GM08714 (cell line): ENCODE measurements at regions not wholly inside any gene's neighbourhood (a gene's known extent, or its start where the extent isn't known, plus 50 kb on each side); places are given as distances from the start of the nearest gene placed in this dataset.
"Not testable (repeated sequence)": the region's sequence is repeated elsewhere in the genome, so short reads cannot be mapped to it uniquely, and the experiment has no call there.

Experiments
- H3K4me3 ChIP-seq: fragments of 200-500 bp; sonication (Bioruptor generic); 2 replicates; pipeline ENCODE4 v1.5.1; 2014; ENCODE audit warnings: mild to moderate bottlenecking, low read length, inconsistent platforms
- ZNF274 ChIP-seq: IDR thresholded peaks from 2 replicates; pipeline ENCODE4 v1.6.1; 2012; ENCODE audit warnings: mild to moderate bottlenecking, low read depth, low read length

DNA sequence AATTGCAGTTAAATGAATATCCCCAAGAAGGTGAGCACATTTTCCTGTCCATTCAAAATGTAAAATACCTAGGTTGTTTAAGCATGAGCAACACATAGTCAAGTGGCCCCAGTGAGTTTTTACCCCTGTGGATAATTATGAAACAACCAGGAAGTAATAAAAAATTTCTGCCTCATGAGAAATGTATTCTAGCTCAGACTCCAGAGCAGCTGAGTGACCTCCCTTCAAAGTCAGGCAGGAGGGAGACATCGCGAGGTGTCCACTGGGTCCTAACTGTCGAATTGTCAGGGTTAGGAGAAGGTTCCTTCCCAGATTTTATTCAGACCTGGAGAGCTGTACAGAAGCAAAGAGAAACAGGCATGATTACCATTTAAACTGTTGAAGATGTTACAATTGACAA, 416.6 kb upstream of the SMIM21 start:
- no peak for TF ChIP-seq ZNF274
- H3K4me3 ChIP-seq, result no peak overlapping the region

DNA sequence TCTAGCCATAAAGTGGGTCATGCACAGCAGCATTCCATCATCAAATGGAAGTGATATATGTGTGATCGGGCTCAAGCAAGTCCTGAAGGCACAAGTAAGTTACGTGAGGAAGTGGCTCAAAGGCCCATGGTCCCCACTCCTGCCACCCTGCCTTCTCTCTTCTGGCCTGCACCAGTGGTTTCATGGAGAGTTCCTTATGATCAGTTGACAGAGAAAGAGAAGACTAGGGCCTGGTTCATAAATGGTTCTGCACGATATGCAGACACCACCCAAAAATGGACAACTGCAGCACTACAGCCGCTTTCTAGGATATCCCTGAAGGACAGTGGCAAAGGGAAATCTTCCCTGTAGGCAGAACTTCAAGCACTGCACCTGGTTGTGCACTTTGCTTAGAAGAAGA, 412.6 kb upstream of the SMIM21 start:
- H3K4me3 ChIP-seq, result no peak overlapping the region
- TF ChIP-seq ZNF274, result no peak

DNA sequence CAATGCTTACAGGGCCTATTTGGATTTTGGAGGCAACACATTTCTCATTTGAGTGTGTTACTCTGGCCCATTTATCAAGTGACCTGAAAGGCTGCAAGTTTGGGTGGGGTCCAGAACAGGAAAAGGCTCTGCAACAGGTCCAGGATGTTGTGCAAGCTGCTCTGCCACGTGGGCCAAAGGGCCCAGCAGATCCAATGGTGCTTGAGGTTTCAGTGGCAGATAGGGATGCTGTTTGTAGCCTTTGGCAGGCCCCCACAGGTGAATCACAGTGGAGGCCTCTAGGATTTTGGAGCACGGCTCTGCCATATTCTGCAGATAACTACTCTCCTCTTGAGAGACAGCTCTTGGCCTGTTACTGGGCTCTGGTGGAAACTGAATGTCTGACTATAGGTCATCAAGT, 412.2 kb upstream of the SMIM21 start:
- H3K4me3 ChIP-seq, result not testable (repeated sequence)

DNA sequence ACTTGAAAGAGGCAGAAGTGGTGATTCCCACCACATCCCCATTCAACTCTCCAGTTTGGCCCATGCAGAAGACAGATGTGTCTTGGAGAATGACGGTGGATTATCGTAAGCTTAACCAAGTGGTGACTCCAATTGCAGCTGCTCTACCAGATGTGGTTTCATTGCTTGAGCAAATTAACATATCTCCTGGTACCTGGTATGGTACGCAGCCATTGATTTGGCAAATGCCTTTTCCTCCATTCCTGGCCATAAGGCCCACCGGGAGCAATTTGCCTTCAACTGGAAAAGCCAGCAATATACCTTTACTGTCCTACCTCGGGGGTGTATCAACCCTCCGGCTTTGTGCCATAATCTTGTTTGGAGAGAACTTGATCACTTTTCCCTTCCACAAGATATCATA, 411.5 kb upstream of the SMIM21 start:
- TF ChIP-seq ZNF274, result no peak
- H3K4me3 ChIP-seq, result no peak overlapping the region

DNA sequence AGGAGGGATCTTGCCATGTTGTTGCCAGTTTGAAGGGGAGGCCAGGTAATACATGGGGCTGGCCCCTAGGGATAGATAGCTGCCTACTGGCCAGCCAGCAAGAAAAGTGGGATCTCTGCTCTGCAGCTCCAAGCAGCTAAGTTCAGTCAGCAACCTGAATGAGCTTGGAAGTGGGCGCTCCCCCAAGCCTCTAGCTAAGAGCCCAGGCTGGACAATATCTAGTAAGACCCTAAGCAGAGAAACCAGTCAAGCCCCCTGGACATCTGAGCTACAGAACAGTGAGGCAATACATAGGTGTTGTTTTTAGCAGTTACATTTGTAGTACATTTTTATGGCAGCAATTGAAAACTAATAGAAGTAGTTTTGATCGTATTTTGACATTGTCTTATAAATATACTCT, 409.8 kb upstream of the SMIM21 start:
- H3K4me3 ChIP-seq, result no peak overlapping the region
- no peak for TF ChIP-seq ZNF274

DNA sequence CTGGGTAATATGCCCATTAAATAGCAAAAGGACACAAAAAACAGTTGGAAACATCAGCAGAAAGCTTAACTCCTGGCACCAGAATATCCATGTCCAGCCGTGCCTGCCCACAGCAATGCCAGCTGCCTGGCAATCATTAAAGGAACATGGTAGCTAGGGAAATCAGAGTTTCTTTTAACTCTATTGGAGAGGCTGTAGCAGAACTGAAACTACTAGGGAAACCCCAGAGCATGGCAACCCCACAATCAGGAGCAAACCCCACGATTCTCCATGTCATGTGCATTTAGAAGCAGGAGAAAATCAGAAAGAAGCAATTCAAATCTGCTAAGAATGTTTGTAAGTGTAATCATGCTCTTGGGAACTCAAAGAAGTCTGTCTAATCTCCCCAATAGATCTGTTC, 409.0 kb upstream of the SMIM21 start:
- no peak overlapping the region for H3K4me3 ChIP-seq
- TF ChIP-seq ZNF274, result no peak

DNA sequence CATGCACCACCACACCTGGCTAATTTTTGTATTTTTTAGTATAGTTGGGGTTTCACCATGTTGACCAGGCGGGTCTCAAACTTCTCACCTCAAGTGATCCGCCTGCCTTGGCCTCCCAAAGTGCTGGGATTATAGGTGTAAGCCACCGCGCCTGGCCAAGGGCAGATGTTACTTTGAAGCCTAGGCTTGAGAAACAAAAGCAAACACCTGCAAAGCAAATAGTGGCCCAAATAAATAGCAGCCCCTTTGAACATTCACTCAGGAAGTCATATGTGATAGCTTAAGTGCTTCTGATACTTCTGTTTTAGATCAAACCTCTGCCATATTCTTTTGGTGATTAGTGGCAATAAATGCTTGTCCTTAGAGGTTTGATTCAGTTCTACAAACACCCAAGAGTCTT, 404.5 kb upstream of the SMIM21 start:
- no peak overlapping the region for H3K4me3 ChIP-seq
- TF ChIP-seq ZNF274, result no peak

DNA sequence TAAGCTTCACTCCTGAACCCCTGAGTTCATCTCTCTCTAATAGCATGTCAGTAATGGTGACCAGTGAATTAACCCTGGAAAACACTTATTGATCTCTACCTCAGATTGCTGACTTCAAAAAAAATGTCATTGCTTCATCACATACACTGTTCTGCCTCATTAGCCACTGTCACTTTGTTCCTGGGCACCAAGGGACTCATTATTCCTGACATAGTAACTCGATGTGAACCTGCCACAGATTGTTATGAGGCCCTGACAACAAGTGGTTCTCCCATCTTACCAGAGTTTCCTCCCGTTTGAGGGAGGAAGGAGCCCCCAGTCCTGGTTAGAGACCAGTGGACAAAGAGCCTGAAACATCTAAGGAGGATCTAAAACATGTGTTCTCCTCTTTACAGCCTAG, 403.3 kb upstream of the SMIM21 start:
- no peak overlapping the region for H3K4me3 ChIP-seq
- no peak for TF ChIP-seq ZNF274

DNA sequence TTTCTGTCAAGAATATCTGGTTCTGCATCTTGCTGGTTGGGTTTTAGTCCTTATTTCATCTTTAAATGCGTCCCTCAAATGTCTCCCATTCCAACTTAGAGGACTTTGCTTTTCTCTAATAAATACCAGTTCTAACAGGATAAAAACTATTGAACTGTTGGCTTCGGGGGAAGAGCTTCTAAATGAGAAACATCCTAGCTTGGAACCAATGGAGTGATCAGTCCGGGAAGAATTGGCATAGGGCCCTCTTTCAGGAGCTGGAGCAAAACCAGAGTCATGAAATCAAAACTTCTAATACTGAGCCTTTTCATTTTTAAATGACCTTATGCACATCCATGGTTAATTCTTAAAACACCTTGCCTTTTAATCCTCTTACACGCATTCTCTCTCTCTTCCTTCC, 401.6 kb upstream of the SMIM21 start:
- no peak for TF ChIP-seq ZNF274
- no peak overlapping the region for H3K4me3 ChIP-seq

DNA sequence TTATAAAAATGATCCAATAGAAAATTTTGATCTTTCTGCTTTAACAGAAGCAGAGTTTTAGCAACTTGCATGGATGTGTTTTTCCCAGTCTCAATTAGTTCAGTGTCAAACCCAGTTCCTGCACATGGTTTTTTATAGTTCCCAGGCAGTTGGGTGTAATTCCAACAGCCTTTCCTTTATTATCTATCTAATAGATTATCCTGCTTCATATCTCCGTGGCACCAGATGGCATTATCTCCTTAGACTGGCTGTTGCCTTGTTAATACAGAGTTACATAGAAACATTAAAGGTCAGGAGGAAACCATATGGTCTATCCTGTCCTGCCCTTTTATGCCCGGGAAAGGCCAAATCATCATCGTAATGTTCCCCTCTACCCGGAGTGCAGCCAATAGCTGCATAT, 400.9 kb upstream of the SMIM21 start:
- TF ChIP-seq ZNF274, result no peak

DNA sequence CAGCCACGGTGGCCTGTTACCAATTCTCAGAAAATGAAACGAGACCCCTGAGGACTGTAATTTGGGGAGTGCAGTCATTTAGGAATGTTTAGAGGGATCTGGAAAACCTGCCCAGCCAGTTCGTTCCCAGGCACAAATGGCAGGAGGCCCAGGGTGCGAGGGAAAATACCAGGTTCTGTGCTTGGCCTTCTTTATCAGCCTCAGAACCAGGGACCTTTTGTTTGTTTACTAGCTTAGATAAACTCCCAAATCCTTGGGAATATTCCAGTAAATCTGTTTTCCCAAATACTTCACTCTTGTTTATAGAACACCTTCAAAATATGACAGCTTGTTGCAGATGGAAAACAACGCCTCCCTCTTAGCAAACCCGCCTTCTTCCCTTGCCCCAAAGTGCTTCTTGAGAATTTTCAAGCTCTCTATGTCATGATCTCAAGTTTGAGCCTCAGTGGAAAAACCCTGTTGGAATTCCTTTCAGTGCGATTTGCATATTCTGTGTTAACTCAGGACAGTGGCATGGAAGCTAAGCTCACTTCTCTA, 400.3 kb upstream of the SMIM21 start:
- TF ChIP-seq ZNF274, result no peak
- H3K4me3 ChIP-seq, result no peak overlapping the region

More for the DNA sequence above, 400.9 kb upstream of the SMIM21 start:
- H3K4me3 ChIP-seq, result no peak overlapping the region

DNA sequence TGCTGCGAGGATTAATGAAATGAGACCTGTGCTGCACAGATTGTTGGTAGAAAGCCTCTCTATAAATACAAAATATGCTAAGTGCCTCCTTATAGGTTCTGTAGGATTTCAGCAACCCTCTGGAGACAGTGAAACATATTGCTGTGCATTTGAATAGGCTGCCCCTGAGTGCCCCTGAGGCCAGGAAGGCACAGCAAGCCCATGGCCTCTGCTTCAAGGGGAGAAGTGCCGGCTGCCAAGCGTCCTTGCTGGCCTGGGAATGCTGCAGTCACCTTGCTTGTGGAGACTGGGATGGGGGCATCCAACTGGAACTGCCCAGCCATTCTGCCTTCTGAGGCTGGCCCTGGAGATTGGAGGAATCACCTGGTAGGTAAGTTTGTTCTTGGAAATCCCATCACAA, 397.2 kb upstream of the SMIM21 start:
- no peak for TF ChIP-seq ZNF274
- H3K4me3 ChIP-seq, result no peak overlapping the region

DNA sequence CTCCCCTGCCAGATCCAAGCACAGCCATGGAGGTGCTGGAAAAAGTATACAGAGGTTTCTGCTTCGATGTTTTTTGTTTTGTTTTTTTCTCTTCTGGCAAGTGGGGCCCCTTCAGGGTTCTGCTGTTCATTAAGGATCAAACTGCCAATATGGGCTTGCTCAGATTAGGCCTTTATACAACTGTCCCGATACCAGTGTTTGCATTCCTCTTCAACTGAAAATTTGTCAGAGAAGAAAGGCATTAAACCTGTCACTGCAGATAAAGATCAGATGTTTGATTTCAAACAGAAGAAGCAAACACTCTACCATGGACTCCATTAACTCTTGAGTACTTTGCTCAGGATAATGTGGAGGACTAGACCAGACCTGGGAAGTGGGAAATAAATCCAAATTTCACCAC, 396.0 kb upstream of the SMIM21 start:
- TF ChIP-seq ZNF274, result no peak
- no peak overlapping the region for H3K4me3 ChIP-seq

DNA sequence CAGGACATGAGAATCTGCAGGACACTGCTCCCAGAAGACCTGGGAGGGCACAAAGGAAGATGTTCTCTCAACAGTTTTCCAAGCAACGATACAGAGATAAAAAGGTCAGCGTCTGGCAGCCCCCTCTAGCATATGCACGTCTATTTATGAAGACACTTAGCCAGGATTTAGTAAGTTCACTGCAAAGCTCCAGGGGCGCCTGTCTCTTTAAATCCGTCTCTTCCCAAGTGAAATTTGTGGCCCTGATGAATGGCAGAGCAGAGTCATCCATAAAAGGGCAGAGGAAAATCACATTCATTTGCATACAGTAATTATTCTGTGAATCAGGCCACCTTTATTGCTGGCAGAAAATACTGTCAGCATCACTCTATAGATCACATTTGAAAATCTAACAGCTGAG, 390.9 kb upstream of the SMIM21 start:
- TF ChIP-seq ZNF274, result no peak

DNA sequence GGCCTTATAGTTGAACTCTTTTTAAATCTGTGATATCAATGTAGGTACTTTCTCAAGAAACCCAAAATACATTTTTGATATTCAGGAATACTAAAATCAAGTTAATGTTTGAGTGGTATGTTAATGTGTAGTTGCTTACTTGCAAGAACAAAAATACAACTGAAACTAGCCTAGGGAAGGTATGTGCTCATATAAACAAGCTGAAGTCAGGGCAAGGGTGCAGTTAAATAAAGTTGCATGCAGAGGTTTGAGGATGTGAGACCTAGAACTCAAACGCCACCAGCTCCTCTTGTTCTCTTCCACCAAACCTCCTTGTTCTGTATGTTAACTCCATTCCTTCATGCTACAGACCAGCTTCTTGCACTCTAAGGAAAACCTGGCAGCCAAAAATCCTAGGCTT, 388.3 kb upstream of the SMIM21 start:
- TF ChIP-seq ZNF274, result no peak
- no peak overlapping the region for H3K4me3 ChIP-seq

More for the DNA sequence above, 390.9 kb upstream of the SMIM21 start:
- no peak overlapping the region for H3K4me3 ChIP-seq

DNA sequence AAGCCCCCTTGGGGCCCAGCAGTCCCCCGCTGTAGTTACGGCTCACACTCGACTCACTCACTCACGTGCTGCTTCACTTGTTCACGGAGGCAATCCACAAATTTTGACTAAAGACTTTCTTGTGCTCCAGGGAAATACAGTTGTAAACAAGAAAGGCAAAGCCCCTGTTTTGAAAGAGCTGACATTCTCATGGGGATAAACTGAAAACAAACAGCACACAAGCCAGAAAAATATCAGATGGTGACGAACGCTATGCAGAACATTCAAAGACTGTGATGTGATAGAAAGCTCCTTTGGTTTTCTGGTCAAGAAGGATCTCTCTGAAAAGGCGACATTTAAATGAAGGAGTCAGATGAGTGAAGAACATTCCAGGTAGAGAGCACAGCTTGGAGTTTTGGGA, 385.3 kb upstream of the SMIM21 start:
- H3K4me3 ChIP-seq, result no peak overlapping the region
- TF ChIP-seq ZNF274, result no peak

DNA sequence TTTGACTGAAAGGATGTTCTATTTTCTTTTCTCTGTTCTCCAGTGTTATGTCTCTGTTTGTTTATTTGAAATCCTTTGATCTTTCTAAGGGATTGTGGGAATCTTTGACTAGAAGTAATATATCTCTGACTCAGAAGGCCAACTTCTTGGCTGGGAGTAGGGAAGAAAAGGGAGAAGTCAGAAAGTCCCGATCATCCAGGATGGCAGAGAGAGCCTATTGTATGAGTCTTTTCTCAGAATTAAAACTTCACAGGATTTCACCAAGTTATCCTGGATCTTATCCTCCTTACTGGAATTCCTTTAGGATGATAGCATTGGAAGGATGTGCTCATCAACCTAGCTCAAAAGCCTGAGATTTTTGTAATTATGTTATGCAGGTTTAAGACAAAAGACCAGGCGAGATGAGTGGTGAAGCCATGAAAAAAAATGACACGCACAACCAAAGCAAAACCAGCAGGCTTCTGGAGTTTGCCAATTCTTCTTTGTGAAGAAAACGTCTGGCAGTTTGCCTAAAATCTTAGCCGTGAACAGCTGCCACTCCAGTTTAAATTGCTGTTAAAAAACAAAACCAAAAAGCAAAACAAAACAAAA, 383.6 kb upstream of the SMIM21 start:
- TF ChIP-seq ZNF274, result no peak
- no peak overlapping the region for H3K4me3 ChIP-seq
